ENCODE measurements at regions not wholly inside any gene's neighbourhood (a gene's known extent, or its start where the extent isn't known, plus 50 kb on each side); places are given as distances from the start of the nearest gene placed in this dataset.

- TF ChIP-seq CTCF (IDR thresholded peaks at IDR 0.05 in 2 of 3, conservative IDR thresholded peaks at IDR 0.05 in 1 of 3; ENCODE audit: borderline replicate concordance in 1 of 3, insufficient read depth in 1 of 3, low read depth in 2 of 3, low read length in 2 of 3) (peak; percentile 27 to 60 (median 55); a peak in 5 of 6 replicates), POLR2A (IDR thresholded peaks at IDR 0.05; ENCODE audit: borderline replicate concordance, extremely low read depth, insufficient read depth, insufficient read length) (no peak), REST (IDR thresholded peaks at IDR 0.05; ENCODE audit: low read depth) (no peak), JUND (IDR thresholded peaks at IDR 0.05) (no peak)
Measured at GRCh38 chr4:180953572-180953971, 1289.6 kb upstream of the TENM3 start.

Data from HCT116 (cell line).